ENCODE measurements at regions not wholly inside any gene's neighbourhood (a gene's known extent, or its start where the extent isn't known, plus 50 kb on each side); places are given as distances from the start of the nearest gene placed in this dataset.

DNA sequence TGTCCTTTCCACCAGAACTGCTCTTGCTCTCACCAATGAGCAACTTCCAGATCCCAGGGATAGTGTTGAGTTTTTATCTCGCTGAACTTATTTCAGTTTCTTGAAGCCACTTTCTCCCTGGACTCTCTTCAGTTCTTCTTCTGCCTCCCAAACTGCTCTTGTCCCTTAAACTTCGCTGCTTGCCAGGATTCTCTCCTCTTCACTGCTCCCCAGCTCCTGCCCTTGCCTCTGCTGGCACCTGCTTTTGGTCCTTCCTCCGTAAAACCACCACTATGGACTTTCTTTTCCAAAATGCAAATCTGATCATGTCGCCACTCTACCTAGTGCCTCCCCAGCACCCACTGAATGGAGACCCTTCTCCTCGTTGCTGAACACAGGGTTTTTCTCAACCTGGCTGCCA, 92.8 kb upstream of the PALS2 start:
- POLR2A ChIA-PET, result no interaction called here
- CTCF ChIA-PET, result no interaction called here
- Mint-ChIP-seq H3K27ac (ENCODE audit: low read depth, unreplicated experiment) (no peak overlapping the region), H3K27me3 (ENCODE audit: insufficient read depth, unreplicated experiment) (peaks cover 61% of the 10 kb centered on the region), H3K9me3 (ENCODE audit: unreplicated experiment) (no peaks in the 10 kb centered on the region), H3K36me3 (ENCODE audit: insufficient read depth, unreplicated experiment) (no peaks in the 10 kb centered on the region), H3K4me3 (ENCODE audit: unreplicated experiment) (no peak overlapping the region), H3K4me1 (ENCODE audit: insufficient read depth, unreplicated experiment) (no peaks in the 10 kb centered on the region)
- DNase-seq (ENCODE audit: unreplicated experiment), result no peak
- BruUV-seq (replicated peaks), result no TSS peak
- intact Hi-C loops (cut with micrococcal nuclease), result no loop called here
- TF ChIP-seq, protein P1, sequence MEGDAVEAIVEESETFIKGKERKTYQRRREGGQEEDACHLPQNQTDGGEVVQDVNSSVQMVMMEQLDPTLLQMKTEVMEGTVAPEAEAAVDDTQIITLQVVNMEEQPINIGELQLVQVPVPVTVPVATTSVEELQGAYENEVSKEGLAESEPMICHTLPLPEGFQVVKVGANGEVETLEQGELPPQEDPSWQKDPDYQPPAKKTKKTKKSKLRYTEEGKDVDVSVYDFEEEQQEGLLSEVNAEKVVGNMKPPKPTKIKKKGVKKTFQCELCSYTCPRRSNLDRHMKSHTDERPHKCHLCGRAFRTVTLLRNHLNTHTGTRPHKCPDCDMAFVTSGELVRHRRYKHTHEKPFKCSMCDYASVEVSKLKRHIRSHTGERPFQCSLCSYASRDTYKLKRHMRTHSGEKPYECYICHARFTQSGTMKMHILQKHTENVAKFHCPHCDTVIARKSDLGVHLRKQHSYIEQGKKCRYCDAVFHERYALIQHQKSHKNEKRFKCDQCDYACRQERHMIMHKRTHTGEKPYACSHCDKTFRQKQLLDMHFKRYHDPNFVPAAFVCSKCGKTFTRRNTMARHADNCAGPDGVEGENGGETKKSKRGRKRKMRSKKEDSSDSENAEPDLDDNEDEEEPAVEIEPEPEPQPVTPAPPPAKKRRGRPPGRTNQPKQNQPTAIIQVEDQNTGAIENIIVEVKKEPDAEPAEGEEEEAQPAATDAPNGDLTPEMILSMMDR (IDR thresholded peaks at IDR 0.05; ENCODE audit: unreplicated experiment), result no peak

DNA sequence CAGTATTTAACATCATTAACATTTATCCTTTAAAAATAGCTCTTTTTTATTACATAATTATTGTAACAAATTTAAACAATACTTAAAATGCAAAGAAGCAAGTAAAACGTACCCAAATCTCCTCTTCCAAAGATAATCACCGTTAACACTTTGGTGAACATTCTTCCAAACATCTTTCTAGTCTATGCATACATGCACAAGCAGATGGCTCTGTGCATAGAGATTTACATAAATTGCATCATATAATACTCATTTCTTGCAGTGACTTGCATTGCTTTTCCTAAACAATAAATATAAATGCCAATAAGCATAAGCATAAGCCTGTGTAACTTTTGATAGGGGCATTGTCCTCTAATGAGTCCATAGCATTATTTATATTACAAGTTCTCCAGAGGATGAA, 89.4 kb upstream of the PALS2 start:
- TF ChIP-seq, protein P1 (IDR thresholded peaks at IDR 0.05; ENCODE audit: unreplicated experiment), result no peak
- Mint-ChIP-seq H3K36me3 (ENCODE audit: insufficient read depth, unreplicated experiment) (no peaks in the 10 kb centered on the region), H3K4me3 (ENCODE audit: unreplicated experiment) (no peak overlapping the region), H3K9me3 (ENCODE audit: unreplicated experiment) (no peaks in the 10 kb centered on the region), H3K27me3 (ENCODE audit: insufficient read depth, unreplicated experiment) (peaks cover 81% of the 10 kb centered on the region), H3K4me1 (ENCODE audit: insufficient read depth, unreplicated experiment) (no peaks in the 10 kb centered on the region), H3K27ac (ENCODE audit: low read depth, unreplicated experiment) (no peak overlapping the region)
- no TSS peak for BruUV-seq (replicated peaks)
- ChIA-PET CTCF (interaction anchor here (0.7 kb wide), 1 partner anchor 10 kb away, joined by 5 read pairs; no protein-coding TSS in a partner anchor), POLR2A (no interaction called here)
- no peak for DNase-seq (ENCODE audit: unreplicated experiment)
- intact Hi-C loops (cut with micrococcal nuclease), result no loop called here

DNA sequence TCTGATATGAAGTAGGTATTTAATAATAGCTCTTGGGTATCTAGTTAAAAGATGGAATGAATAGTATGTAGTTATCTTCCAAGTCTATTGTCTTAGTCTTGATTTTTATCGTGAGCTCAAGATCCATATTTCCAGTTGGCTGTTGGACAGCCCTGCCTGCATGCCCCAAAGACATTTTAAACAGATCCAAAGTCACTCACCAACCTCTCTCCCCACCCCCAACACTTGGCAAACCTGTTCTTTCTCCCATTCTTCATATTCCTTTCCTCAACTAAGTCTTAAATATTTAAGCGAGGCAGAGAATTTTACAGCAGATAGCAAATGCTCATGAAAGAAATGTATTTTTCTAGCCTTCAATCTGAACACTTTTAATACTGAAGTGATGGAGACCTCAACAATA, 80.7 kb upstream of the PALS2 start:
- CTCF ChIA-PET, result interaction anchor here (0.5 kb wide), 1 partner anchor 101 kb away, joined by 3 read pairs; no protein-coding TSS in a partner anchor
- intact Hi-C loops (cut with micrococcal nuclease), result no loop called here
- POLR2A ChIA-PET, result no interaction called here
- H3K9me3 Mint-ChIP-seq (ENCODE audit: unreplicated experiment), result no peaks in the 10 kb centered on the region
- no peak overlapping the region for H3K27ac Mint-ChIP-seq (ENCODE audit: low read depth, unreplicated experiment)
- H3K27me3 Mint-ChIP-seq (ENCODE audit: insufficient read depth, unreplicated experiment), result peaks cover 62% of the 10 kb centered on the region
- H3K4me1 Mint-ChIP-seq (ENCODE audit: insufficient read depth, unreplicated experiment), result no peaks in the 10 kb centered on the region
- H3K36me3 Mint-ChIP-seq (ENCODE audit: insufficient read depth, unreplicated experiment), result no peaks in the 10 kb centered on the region
- H3K4me3 Mint-ChIP-seq (ENCODE audit: unreplicated experiment), result no peak overlapping the region
- TF ChIP-seq, protein P1 (IDR thresholded peaks at IDR 0.05; ENCODE audit: unreplicated experiment), result no peak
- DNase-seq (ENCODE audit: unreplicated experiment), result no peak
- no TSS peak for BruUV-seq (replicated peaks)

DNA sequence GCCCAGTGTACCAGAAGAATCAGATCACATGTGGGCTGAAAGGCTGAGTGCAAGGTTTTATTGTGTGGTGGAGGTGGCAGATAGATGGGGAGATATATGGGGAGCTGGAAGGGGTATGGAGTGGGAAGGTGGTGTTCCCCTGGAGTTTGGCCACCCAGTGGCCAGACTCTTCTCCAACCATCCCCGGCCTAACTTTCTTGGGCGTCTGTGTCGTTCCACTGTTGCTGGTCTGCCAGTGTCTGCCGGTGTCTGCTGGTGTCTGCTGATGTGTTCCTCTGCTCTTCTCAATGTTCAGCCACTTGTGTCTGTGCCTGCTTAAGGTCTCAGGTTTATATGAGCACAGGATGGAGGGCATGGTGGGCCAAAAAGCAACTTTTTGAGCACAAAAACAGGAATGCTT, 78.4 kb upstream of the PALS2 start:
- DNase-seq (ENCODE audit: unreplicated experiment), result no peak
- Mint-ChIP-seq H3K27ac (ENCODE audit: low read depth, unreplicated experiment) (no peak overlapping the region), H3K4me3 (ENCODE audit: unreplicated experiment) (no peak overlapping the region), H3K27me3 (ENCODE audit: insufficient read depth, unreplicated experiment) (peaks cover 53% of the 10 kb centered on the region), H3K9me3 (ENCODE audit: unreplicated experiment) (no peaks in the 10 kb centered on the region), H3K36me3 (ENCODE audit: insufficient read depth, unreplicated experiment) (no peaks in the 10 kb centered on the region), H3K4me1 (ENCODE audit: insufficient read depth, unreplicated experiment) (no peaks in the 10 kb centered on the region)
- TF ChIP-seq, protein P1 (IDR thresholded peaks at IDR 0.05; ENCODE audit: unreplicated experiment), result no peak
- ChIA-PET CTCF (no interaction called here), POLR2A (no interaction called here)
- no TSS peak for BruUV-seq (replicated peaks)
- intact Hi-C loops (cut with micrococcal nuclease), result no loop called here

Measured in MCF 10A (cell line).